ENCODE measurements at regions not wholly inside any gene's neighbourhood (a gene's known extent, or its start where the extent isn't known, plus 50 kb on each side); places are given as distances from the start of the nearest gene placed in this dataset.

DNA sequence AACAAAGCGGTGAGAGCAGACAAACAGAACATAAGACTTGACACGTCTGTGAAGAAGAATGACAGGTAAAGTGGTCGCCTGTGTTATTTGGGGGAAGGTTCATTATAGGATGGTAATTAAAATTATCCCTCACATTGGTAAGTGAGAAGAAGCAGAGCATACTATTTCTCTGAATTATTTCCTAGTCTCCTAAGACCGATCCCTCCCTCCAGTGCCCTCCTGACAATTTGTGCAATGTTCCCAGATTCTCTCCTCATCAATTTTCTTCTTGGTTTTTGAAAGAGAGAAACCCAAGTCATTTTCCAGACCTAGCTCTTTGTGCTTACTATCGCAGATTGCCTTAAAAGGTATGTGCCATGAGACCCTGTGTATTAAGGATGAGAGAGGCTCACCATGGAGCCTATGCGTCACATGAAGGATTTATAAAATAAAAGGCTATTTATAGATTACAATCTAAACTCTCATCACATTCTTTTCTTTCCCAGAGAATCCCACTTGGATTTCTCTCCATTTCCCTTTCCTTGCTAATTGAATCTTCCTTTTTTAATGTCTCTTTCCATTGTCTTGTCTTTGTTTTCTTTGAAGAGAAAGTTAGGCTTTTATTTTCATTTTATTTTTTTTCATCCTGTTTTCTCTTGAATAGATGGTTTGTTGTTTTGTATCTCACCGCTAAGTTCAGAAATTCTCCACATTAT is 112.0 kb downstream of the PPP1R3A start:
- Histone ChIP-seq H3K4me3 (no peak overlapping the region), H3K4me1 (replicated peaks in 1 of 2) (no peaks in the 10 kb centered on the region), H3K27ac (no peak overlapping the region), H3K27me3 (no peaks in the 10 kb centered on the region), H3K36me3 (replicated peaks in 1 of 2) (no peaks in the 10 kb centered on the region), H3K9me3 (replicated peaks in 1 of 3) (no peaks in the 10 kb centered on the region)
- no peak for DNase-seq
- 79 to 89% (median 85%) methylated on average over 7 of the region's 7 CpGs for WGBS, 4 donors
- TF ChIP-seq POLR2A (IDR thresholded peaks at IDR 0.05), result no peak
- TF ChIP-seq, protein P1, sequence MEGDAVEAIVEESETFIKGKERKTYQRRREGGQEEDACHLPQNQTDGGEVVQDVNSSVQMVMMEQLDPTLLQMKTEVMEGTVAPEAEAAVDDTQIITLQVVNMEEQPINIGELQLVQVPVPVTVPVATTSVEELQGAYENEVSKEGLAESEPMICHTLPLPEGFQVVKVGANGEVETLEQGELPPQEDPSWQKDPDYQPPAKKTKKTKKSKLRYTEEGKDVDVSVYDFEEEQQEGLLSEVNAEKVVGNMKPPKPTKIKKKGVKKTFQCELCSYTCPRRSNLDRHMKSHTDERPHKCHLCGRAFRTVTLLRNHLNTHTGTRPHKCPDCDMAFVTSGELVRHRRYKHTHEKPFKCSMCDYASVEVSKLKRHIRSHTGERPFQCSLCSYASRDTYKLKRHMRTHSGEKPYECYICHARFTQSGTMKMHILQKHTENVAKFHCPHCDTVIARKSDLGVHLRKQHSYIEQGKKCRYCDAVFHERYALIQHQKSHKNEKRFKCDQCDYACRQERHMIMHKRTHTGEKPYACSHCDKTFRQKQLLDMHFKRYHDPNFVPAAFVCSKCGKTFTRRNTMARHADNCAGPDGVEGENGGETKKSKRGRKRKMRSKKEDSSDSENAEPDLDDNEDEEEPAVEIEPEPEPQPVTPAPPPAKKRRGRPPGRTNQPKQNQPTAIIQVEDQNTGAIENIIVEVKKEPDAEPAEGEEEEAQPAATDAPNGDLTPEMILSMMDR (IDR thresholded peaks at IDR 0.05), result no peak
- intact Hi-C loops (cut with DNase I), result no loop called here

DNA sequence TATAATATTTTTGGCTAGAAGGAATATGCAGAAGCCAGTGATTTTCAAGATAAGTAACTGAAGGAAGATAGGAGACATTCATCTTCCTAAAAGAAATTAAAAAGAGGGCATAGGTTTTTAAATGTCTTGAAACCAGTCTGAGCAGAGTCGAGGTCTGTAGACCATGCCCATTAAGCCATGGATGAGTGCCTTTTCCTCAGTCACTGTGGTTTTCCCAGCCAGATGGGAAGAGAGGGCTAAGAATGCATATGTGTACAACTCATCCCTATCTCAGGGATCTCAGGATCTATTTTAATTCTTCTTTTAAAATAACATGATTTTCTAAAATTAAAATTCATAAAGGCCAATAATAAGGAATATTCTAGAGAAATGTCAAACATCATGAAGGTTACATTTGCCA is 112.8 kb downstream of the PPP1R3A start:
- no peaks in the 10 kb centered on the region for H3K9me3 ChIP-seq (replicated peaks in 1 of 3)
- H3K4me3 ChIP-seq, result no peak overlapping the region
- H3K27me3 ChIP-seq, result no peaks in the 10 kb centered on the region
- no peaks in the 10 kb centered on the region for H3K36me3 ChIP-seq (replicated peaks in 1 of 2)
- TF ChIP-seq, protein P1 (IDR thresholded peaks at IDR 0.05), result no peak
- TF ChIP-seq POLR2A (IDR thresholded peaks at IDR 0.05), result no peak
- no peak overlapping the region for H3K27ac ChIP-seq
- intact Hi-C loops (cut with DNase I), result no loop called here
- WGBS, 4 donors, result 48 to 57% (median 51%) methylated on average over 1 of the region's 1 CpG
- H3K4me1 ChIP-seq (replicated peaks in 1 of 2), result no peaks in the 10 kb centered on the region
- no peak for DNase-seq

DNA sequence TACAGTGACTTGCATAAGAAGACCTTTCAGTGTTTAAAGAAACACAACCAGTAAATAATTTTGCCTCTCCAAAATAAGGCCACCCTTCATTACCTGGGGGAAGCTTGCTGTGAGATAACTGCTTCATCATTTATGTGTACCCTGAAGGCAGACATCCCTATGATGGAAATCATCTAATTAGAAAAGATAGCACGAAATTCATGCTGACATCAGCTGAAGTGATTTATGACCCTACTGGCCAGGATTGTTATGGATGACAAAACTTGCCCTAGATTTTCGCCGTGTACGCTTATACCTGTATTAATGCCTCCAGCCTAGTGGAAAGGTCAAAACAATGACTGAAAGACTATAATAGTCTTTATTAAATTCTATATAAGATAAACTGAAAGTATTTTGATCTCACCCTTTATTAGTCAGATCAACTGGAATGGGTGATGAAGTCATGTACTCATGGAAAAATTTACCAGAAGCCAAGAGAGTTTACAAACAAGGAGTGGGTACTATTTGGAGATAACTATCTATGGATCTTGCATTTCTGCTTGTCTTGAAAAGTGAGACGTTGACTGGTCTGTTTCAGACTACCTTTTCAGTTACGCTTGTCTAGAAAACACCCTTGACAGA is 114.2 kb downstream of the PPP1R3A start:
- no peak for TF ChIP-seq POLR2A (IDR thresholded peaks at IDR 0.05)

DNA sequence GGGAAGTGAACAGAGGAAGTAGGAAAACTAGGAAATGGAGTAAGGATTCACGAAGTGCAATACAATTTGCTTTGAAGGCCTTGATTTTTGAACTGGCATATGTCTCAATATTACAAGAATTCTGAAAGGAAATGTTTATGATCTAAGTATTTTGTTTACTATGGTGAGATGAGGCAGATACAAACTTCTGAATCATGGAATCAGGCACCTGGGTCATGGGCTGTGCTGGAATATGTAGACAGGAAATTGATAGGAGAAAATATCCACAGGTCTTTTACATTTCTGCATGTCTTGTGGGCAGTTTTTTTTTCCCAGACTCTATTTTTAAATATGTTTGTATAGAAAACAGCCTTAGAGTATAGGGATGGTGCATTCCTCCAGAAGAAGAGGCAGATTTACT is 117.1 kb downstream of the PPP1R3A start:
- DNase-seq, result no peak
- Histone ChIP-seq H3K4me1 (replicated peaks in 1 of 2) (no peaks in the 10 kb centered on the region), H3K36me3 (replicated peaks in 1 of 2) (no peaks in the 10 kb centered on the region), H3K27me3 (no peaks in the 10 kb centered on the region), H3K9me3 (replicated peaks in 1 of 3) (no peaks in the 10 kb centered on the region), H3K4me3 (no peak overlapping the region), H3K27ac (no peak overlapping the region)
- intact Hi-C loops (cut with DNase I), result no loop called here
- WGBS, 4 donors, result 63 to 82% (median 71%) methylated on average over 1 of the region's 1 CpG
- TF ChIP-seq POLR2A (IDR thresholded peaks at IDR 0.05), result no peak
- TF ChIP-seq, protein P1 (IDR thresholded peaks at IDR 0.05), result no peak

More for the DNA sequence above, 114.2 kb downstream of the PPP1R3A start:
- Histone ChIP-seq H3K4me3 (no peak overlapping the region), H3K27me3 (no peaks in the 10 kb centered on the region), H3K9me3 (replicated peaks in 1 of 3) (no peaks in the 10 kb centered on the region), H3K36me3 (replicated peaks in 1 of 2) (no peaks in the 10 kb centered on the region), H3K27ac (no peak overlapping the region), H3K4me1 (replicated peaks in 1 of 2) (no peaks in the 10 kb centered on the region)
- no peak for DNase-seq
- intact Hi-C loops (cut with DNase I), result no loop called here
- WGBS, 4 donors, result 64 to 75% (median 68%) methylated on average over 6 of the region's 6 CpGs

DNA sequence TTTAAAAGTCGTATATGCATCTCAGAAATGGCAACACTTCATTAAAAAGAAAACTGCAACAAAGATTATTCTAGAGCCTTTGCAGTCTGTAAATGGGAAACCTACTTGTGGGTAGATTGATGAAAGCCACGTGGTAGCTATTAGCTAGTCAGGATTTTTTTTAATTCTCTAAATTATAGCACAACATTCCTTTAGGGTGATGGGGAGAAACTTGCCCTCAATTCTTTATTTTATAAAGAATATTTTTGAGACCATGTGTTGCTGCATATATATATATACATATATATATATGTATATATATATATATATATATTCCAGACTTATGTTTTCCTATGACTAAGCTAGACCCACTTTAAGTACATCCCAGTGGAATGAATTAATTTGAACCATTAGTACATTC is 118.0 kb downstream of the PPP1R3A start:
- 66 to 77% (median 67%) methylated on average over 2 of the region's 2 CpGs for WGBS, 4 donors
- Histone ChIP-seq H3K4me1 (replicated peaks in 1 of 2) (no peaks in the 10 kb centered on the region), H3K27ac (no peak overlapping the region), H3K36me3 (replicated peaks in 1 of 2) (no peaks in the 10 kb centered on the region), H3K9me3 (replicated peaks in 1 of 3) (no peaks in the 10 kb centered on the region), H3K4me3 (no peak overlapping the region), H3K27me3 (no peaks in the 10 kb centered on the region)
- TF ChIP-seq, protein P1 (IDR thresholded peaks at IDR 0.05), result no peak
- TF ChIP-seq POLR2A (IDR thresholded peaks at IDR 0.05), result no peak
- intact Hi-C loops (cut with DNase I), result no loop called here
- no peak for DNase-seq
